ENCODE measurements at regions not wholly inside any gene's neighbourhood (a gene's known extent, or its start where the extent isn't known, plus 50 kb on each side); places are given as distances from the start of the nearest gene placed in this dataset.

DNA sequence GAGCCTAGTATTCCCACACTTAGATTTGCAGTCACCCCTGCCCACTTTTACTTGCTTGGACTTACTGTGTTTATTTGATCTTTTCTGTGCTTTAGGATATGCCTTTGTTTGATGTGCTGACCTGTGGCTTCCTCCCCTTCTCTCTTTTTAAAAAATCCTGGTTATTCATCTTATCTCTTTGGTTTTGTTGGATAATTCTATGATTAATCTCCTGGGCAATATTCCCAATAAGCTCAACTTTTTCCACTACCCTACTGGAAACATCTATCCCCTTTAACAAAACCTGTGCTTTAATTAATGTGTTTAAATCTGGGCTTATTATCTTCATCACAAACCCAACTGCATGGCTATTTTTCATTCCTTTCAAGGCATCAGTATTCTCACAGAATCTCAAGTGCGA, 476.0 kb upstream of the TGFBR2 start:
- TF ChIP-seq, protein P1, sequence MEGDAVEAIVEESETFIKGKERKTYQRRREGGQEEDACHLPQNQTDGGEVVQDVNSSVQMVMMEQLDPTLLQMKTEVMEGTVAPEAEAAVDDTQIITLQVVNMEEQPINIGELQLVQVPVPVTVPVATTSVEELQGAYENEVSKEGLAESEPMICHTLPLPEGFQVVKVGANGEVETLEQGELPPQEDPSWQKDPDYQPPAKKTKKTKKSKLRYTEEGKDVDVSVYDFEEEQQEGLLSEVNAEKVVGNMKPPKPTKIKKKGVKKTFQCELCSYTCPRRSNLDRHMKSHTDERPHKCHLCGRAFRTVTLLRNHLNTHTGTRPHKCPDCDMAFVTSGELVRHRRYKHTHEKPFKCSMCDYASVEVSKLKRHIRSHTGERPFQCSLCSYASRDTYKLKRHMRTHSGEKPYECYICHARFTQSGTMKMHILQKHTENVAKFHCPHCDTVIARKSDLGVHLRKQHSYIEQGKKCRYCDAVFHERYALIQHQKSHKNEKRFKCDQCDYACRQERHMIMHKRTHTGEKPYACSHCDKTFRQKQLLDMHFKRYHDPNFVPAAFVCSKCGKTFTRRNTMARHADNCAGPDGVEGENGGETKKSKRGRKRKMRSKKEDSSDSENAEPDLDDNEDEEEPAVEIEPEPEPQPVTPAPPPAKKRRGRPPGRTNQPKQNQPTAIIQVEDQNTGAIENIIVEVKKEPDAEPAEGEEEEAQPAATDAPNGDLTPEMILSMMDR (IDR thresholded peaks at IDR 0.05) = no peak
- TF ChIP-seq POLR2A (IDR thresholded peaks at IDR 0.05) = no peak
